ENCODE measurements at regions not wholly inside any gene's neighbourhood (a gene's known extent, or its start where the extent isn't known, plus 50 kb on each side); places are given as distances from the start of the nearest gene placed in this dataset.

GRCh38 chr1:94309216-94309615 is 71.8 kb upstream of the ARHGAP29 start:
- no peak for TF ChIP-seq CTCF (conservative IDR thresholded peaks at IDR 0.05)
- no peak for TF ChIP-seq EZH2 (IDR thresholded peaks at IDR 0.05; ENCODE audit: low read depth)

All from PC-9 (cell line).